Fibroblast of lung (primary cell): ENCODE measurements at regions not wholly inside any gene's neighbourhood (a gene's known extent, or its start where the extent isn't known, plus 50 kb on each side); places are given as distances from the start of the nearest gene placed in this dataset.
A peak's percentile ranks its signal among the peaks of the same experiment; 100 is the strongest.

Source experiments
- DNase-seq, 2 donors: peaks; one replicate each; pipeline versions ENCODE4 v3.0.0 to v3.0.0-alpha.2; 2010; ENCODE audit warnings: low read depth in 2 of 2
- H2AFZ ChIP-seq: 2 replicates; pipeline ENCODE4 v1.5.1; 2012; ENCODE audit warnings: low read length, control low read depth, inconsistent platforms
- H3K27ac ChIP-seq: 2 replicates; pipeline ENCODE4 v1.5.1; 2011; ENCODE audit warnings: low read length, control low read depth; ENCODE audit not compliant: insufficient read depth
- H3K27me3 ChIP-seq: 2 replicates; pipeline ENCODE4 v1.5.1; 2011; ENCODE audit warnings: mild to moderate bottlenecking, low read length; ENCODE audit not compliant: control insufficient read depth, insufficient read depth
- H3K36me3 ChIP-seq: 2 replicates; pipeline ENCODE4 v1.5.1; 2011; ENCODE audit warnings: low read length; ENCODE audit not compliant: control insufficient read depth, insufficient read depth
- H3K4me1 ChIP-seq: 2 replicates; pipeline ENCODE4 v1.5.1; 2011; ENCODE audit warnings: low read length; ENCODE audit not compliant: control insufficient read depth, insufficient read depth; ENCODE audit errors: extremely low read depth
- H3K4me2 ChIP-seq: 2 replicates; pipeline ENCODE4 v1.5.1; 2011; ENCODE audit warnings: low read length, control low read depth; ENCODE audit not compliant: insufficient read depth; ENCODE audit errors: extremely low read depth
- H3K4me3 ChIP-seq, 4 experiments: fragments of 200-600 bp in 1 of 4; sonication (generic) in 1 of 4; replicated peaks in 1 of 4; 2 replicates each; pipeline ENCODE4 v1.5.1; 2011 to 2016; ENCODE audit warnings: low read length in 4 of 4, low read depth in 3 of 4, mild to moderate bottlenecking in 3 of 4, control low read depth in 2 of 4, inconsistent platforms in 1 of 4, mixed read lengths in 1 of 4; ENCODE audit not compliant: insufficient read depth in 1 of 4; ENCODE audit errors: control extremely low read depth in 1 of 4
- H3K79me2 ChIP-seq: 2 replicates; pipeline ENCODE4 v1.5.1; 2012; ENCODE audit warnings: mild to moderate bottlenecking, low read length, inconsistent platforms; ENCODE audit not compliant: control insufficient read depth, insufficient read depth
- H3K9ac ChIP-seq: 2 replicates; pipeline ENCODE4 v1.5.1; 2011; ENCODE audit warnings: mild to moderate bottlenecking, low read length, control low read depth; ENCODE audit not compliant: insufficient read depth
- H3K9me3 ChIP-seq: 2 replicates; pipeline ENCODE4 v1.5.1; 2012; ENCODE audit warnings: low read depth, low read length; ENCODE audit not compliant: control insufficient read depth, insufficient read depth
- H4K20me1 ChIP-seq: 2 replicates; pipeline ENCODE4 v1.5.1; 2011; ENCODE audit warnings: low read length; ENCODE audit not compliant: control insufficient read depth, insufficient read depth; ENCODE audit errors: extremely low read depth
- EZH2 ChIP-seq: IDR thresholded peaks from 2 replicates; pipeline ENCODE4 v1.5.1; 2012; ENCODE audit warnings: low read length, control low read depth, mild to moderate bottlenecking; ENCODE audit errors: missing control alignments
- TF ChIP-seq, protein P1 (sequence below), 2 donors: IDR thresholded peaks in 1 of 2; conservative IDR thresholded peaks in 1 of 2; 1 replicate in 1 of 2; 2 replicates in 1 of 2; pipeline ENCODE4 v1.5.1; 2011 to 2012; ENCODE audit warnings: low read length in 2 of 2, control low read depth in 1 of 2, inconsistent platforms in 1 of 2, low read depth in 1 of 2, mild to moderate bottlenecking in 1 of 2

DNA sequence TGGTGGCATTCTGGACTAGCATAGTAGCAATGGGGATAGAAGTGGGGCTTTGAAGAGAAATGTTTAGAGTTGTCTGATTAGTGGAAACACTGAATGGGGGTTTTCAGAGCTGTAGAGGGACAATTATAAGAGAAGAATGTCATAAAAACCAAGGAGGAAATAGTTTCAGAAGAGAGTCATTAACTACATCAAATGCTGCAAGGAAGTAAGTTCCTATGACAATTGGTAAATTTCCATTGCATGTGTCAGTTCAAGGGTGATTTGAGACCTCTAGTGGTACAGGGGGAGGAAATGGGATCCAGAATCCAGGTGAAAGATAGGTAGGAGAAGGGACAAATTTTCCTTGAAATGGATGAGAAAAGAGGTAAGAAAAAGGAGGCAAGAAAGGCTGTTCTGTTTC, 68.3 kb upstream of the TBC1D5 start:
- no peak overlapping the region for H3K4me2 ChIP-seq

DNA sequence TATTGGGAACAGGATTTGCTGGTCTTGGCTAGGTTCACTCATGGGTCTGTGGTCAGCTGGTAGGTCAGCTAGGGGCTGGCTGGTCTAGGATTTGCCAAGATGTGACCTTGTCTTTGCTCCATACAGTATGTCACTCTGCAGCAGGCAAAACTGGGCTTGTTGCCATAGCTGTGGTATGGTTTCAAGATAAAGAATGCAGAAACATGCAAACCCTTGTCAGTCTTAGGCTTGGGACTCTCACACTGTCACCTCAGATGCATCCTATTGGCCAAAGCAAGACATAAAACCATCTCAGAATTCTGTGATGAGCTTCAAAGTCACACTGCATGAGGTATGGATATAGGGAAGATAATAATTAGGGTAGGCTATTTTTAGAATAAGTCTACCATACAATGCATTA, 66.6 kb upstream of the TBC1D5 start:
- no peak overlapping the region for H2AFZ ChIP-seq
- no peaks in the 10 kb centered on the region for H4K20me1 ChIP-seq
- H3K27ac ChIP-seq = no peak overlapping the region
- H3K4me3 ChIP-seq = no peak overlapping the region
- H3K79me2 ChIP-seq = no peaks in the 10 kb centered on the region
- TF ChIP-seq EZH2 = no peak
- TF ChIP-seq, protein P1, sequence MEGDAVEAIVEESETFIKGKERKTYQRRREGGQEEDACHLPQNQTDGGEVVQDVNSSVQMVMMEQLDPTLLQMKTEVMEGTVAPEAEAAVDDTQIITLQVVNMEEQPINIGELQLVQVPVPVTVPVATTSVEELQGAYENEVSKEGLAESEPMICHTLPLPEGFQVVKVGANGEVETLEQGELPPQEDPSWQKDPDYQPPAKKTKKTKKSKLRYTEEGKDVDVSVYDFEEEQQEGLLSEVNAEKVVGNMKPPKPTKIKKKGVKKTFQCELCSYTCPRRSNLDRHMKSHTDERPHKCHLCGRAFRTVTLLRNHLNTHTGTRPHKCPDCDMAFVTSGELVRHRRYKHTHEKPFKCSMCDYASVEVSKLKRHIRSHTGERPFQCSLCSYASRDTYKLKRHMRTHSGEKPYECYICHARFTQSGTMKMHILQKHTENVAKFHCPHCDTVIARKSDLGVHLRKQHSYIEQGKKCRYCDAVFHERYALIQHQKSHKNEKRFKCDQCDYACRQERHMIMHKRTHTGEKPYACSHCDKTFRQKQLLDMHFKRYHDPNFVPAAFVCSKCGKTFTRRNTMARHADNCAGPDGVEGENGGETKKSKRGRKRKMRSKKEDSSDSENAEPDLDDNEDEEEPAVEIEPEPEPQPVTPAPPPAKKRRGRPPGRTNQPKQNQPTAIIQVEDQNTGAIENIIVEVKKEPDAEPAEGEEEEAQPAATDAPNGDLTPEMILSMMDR (conservative IDR thresholded peaks at IDR 0.05 in 1 of 2, IDR thresholded peaks at IDR 0.05 in 1 of 2; ENCODE audit: low read depth in 1 of 2, low read length in 2 of 2) = no peak
- peak; percentile 19 to 56 for DNase-seq
- no peaks in the 10 kb centered on the region for H3K9me3 ChIP-seq
- no peak overlapping the region for H3K9ac ChIP-seq
- H3K4me1 ChIP-seq = no peaks in the 10 kb centered on the region
- H3K36me3 ChIP-seq = no peaks in the 10 kb centered on the region
- no peaks in the 10 kb centered on the region for H3K27me3 ChIP-seq
- H3K4me2 ChIP-seq = no peak overlapping the region

More for the DNA sequence above, 68.3 kb upstream of the TBC1D5 start:
- no peaks in the 10 kb centered on the region for H3K9me3 ChIP-seq
- no peaks in the 10 kb centered on the region for H3K27me3 ChIP-seq
- peak in 1 of 2 donors; percentile 67 for DNase-seq
- no peak overlapping the region for H3K9ac ChIP-seq
- H3K27ac ChIP-seq = no peak overlapping the region
- no peak overlapping the region for H3K4me3 ChIP-seq
- H3K36me3 ChIP-seq = no peaks in the 10 kb centered on the region
- H2AFZ ChIP-seq = no peak overlapping the region
- H3K4me1 ChIP-seq = no peaks in the 10 kb centered on the region
- TF ChIP-seq, protein P1 (conservative IDR thresholded peaks at IDR 0.05 in 1 of 2, IDR thresholded peaks at IDR 0.05 in 1 of 2; ENCODE audit: low read depth in 1 of 2, low read length in 2 of 2) = peak in 1 of 2 donors; percentile 23
- no peak for TF ChIP-seq EZH2
- no peaks in the 10 kb centered on the region for H3K79me2 ChIP-seq
- no peaks in the 10 kb centered on the region for H4K20me1 ChIP-seq

DNA sequence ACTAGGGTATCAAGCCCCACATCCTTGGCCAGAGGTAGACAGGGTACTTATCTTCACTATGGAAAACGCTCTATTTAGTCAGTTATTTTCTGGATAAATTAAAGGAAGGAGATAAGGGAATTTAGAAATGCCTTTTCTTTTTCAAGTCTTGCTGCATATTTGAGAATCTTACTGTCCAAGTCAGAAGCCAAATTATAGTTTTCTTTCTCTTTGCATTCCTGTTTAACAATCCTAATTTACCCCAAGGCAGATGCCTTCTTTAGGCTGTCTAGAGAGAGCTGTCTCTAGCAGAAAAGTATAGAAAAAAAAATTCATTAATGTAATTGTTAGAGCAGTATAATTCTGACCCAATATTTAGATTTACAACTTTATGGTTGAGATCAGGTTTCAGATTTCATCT, 64.4 kb upstream of the TBC1D5 start:
- no peaks in the 10 kb centered on the region for H4K20me1 ChIP-seq
- H3K36me3 ChIP-seq = no peaks in the 10 kb centered on the region
- no peak overlapping the region for H3K4me3 ChIP-seq
- H3K27ac ChIP-seq = no peak overlapping the region
- no peak overlapping the region for H3K9ac ChIP-seq
- H2AFZ ChIP-seq = no peak overlapping the region
- H3K9me3 ChIP-seq = no peaks in the 10 kb centered on the region
- no peak for DNase-seq
- no peaks in the 10 kb centered on the region for H3K4me1 ChIP-seq
- no peaks in the 10 kb centered on the region for H3K79me2 ChIP-seq
- no peak overlapping the region for H3K4me2 ChIP-seq
- H3K27me3 ChIP-seq = no peaks in the 10 kb centered on the region
- TF ChIP-seq, protein P1 (conservative IDR thresholded peaks at IDR 0.05 in 1 of 2, IDR thresholded peaks at IDR 0.05 in 1 of 2; ENCODE audit: low read depth in 1 of 2, low read length in 2 of 2) = no peak
- TF ChIP-seq EZH2 = no peak
